ENCODE measurements at regions not wholly inside any gene's neighbourhood (a gene's known extent, or its start where the extent isn't known, plus 50 kb on each side); places are given as distances from the start of the nearest gene placed in this dataset.

- H3K9me3 Mint-ChIP-seq: no peaks in the 10 kb centered on the region
Observed at GRCh38 chr11:92770981-92771380, 198.5 kb upstream of the MTNR1B start.

GRCh38 chr11:92771701-92772100 lies 197.8 kb upstream of the MTNR1B start:
- Mint-ChIP-seq H3K27ac (no peak overlapping the region), H3K27me3 (peaks cover 20% of the 10 kb centered on the region), H3K4me1 (ENCODE audit: low read depth) (peaks cover under 1% of the 10 kb centered on the region), H3K9me3 (no peaks in the 10 kb centered on the region), H3K36me3 (ENCODE audit: low read depth) (no peaks in the 10 kb centered on the region), H3K4me3 (no peak overlapping the region)
- DNase-seq: no peak

More at GRCh38 chr11:92770981-92771380, 198.5 kb upstream of the MTNR1B start:
- peaks cover 7% of the 10 kb centered on the region for H3K4me1 Mint-ChIP-seq (ENCODE audit: low read depth)
- no peak overlapping the region for H3K4me3 Mint-ChIP-seq
- peaks cover 28% of the 10 kb centered on the region for H3K27me3 Mint-ChIP-seq
- no peak overlapping the region for H3K27ac Mint-ChIP-seq
- no peak for DNase-seq
- no peaks in the 10 kb centered on the region for H3K36me3 Mint-ChIP-seq (ENCODE audit: low read depth)

- Mint-ChIP-seq H3K4me3 (no peak overlapping the region), H3K36me3 (ENCODE audit: low read depth) (no peaks in the 10 kb centered on the region), H3K4me1 (ENCODE audit: low read depth) (no peaks in the 10 kb centered on the region), H3K27ac (no peak overlapping the region), H3K9me3 (no peaks in the 10 kb centered on the region), H3K27me3 (peaks cover 9% of the 10 kb centered on the region)
- no peak for DNase-seq
Observed at GRCh38 chr11:92775003-92775676, 194.3 kb upstream of the MTNR1B start.

GRCh38 chr11:92776676-92777075 lies 192.8 kb upstream of the MTNR1B start:
- DNase-seq: no peak
- Mint-ChIP-seq H3K36me3 (ENCODE audit: low read depth) (no peaks in the 10 kb centered on the region), H3K4me3 (no peak overlapping the region), H3K27me3 (no peaks in the 10 kb centered on the region), H3K9me3 (no peaks in the 10 kb centered on the region), H3K4me1 (ENCODE audit: low read depth) (no peaks in the 10 kb centered on the region), H3K27ac (no peak overlapping the region)

GRCh38 chr11:92779746-92780145 lies 189.7 kb upstream of the MTNR1B start:
- Mint-ChIP-seq H3K9me3 (no peaks in the 10 kb centered on the region), H3K4me1 (ENCODE audit: low read depth) (no peaks in the 10 kb centered on the region), H3K27ac (no peak overlapping the region), H3K4me3 (no peak overlapping the region), H3K27me3 (no peaks in the 10 kb centered on the region), H3K36me3 (ENCODE audit: low read depth) (no peaks in the 10 kb centered on the region)
- DNase-seq: no peak

- Mint-ChIP-seq H3K9me3 (no peaks in the 10 kb centered on the region), H3K27me3 (no peaks in the 10 kb centered on the region), H3K4me1 (ENCODE audit: low read depth) (no peaks in the 10 kb centered on the region), H3K36me3 (ENCODE audit: low read depth) (no peaks in the 10 kb centered on the region), H3K27ac (no peak overlapping the region), H3K4me3 (no peak overlapping the region)
- DNase-seq: no peak
Observed at GRCh38 chr11:92781151-92781550, 188.3 kb upstream of the MTNR1B start.

- no peaks in the 10 kb centered on the region for H3K27me3 Mint-ChIP-seq
- H3K4me3 Mint-ChIP-seq: no peak overlapping the region
- no peaks in the 10 kb centered on the region for H3K9me3 Mint-ChIP-seq
- no peak for DNase-seq
- no peak overlapping the region for H3K27ac Mint-ChIP-seq
- H3K36me3 Mint-ChIP-seq (ENCODE audit: low read depth): no peaks in the 10 kb centered on the region
- no peaks in the 10 kb centered on the region for H3K4me1 Mint-ChIP-seq (ENCODE audit: low read depth)
Observed at GRCh38 chr11:92782806-92783205, 186.6 kb upstream of the MTNR1B start.

GRCh38 chr11:92784331-92784730 lies 185.1 kb upstream of the MTNR1B start:
- Mint-ChIP-seq H3K27ac (no peak overlapping the region), H3K9me3 (no peaks in the 10 kb centered on the region), H3K4me1 (ENCODE audit: low read depth) (no peaks in the 10 kb centered on the region), H3K4me3 (no peak overlapping the region), H3K27me3 (no peaks in the 10 kb centered on the region), H3K36me3 (ENCODE audit: low read depth) (no peaks in the 10 kb centered on the region)
- no peak for DNase-seq

GRCh38 chr11:92787638-92788037 lies 181.8 kb upstream of the MTNR1B start:
- no peak overlapping the region for H3K4me3 Mint-ChIP-seq
- no peak overlapping the region for H3K27ac Mint-ChIP-seq
- H3K4me1 Mint-ChIP-seq (ENCODE audit: low read depth): no peaks in the 10 kb centered on the region
- no peaks in the 10 kb centered on the region for H3K27me3 Mint-ChIP-seq
- no peak for DNase-seq
- no peaks in the 10 kb centered on the region for H3K9me3 Mint-ChIP-seq
- H3K36me3 Mint-ChIP-seq (ENCODE audit: low read depth): no peaks in the 10 kb centered on the region

- H3K4me1 Mint-ChIP-seq (ENCODE audit: low read depth): no peaks in the 10 kb centered on the region
- no peak for DNase-seq
Observed at GRCh38 chr11:92789761-92790160, 179.7 kb upstream of the MTNR1B start.

GRCh38 chr11:92790366-92790765 lies 179.1 kb upstream of the MTNR1B start:
- H3K36me3 Mint-ChIP-seq (ENCODE audit: low read depth): no peaks in the 10 kb centered on the region
- no peak for DNase-seq
- H3K9me3 Mint-ChIP-seq: no peaks in the 10 kb centered on the region
- H3K4me3 Mint-ChIP-seq: no peak overlapping the region
- H3K4me1 Mint-ChIP-seq (ENCODE audit: low read depth): no peaks in the 10 kb centered on the region
- no peak overlapping the region for H3K27ac Mint-ChIP-seq
- no peaks in the 10 kb centered on the region for H3K27me3 Mint-ChIP-seq

More at GRCh38 chr11:92789761-92790160, 179.7 kb upstream of the MTNR1B start:
- Mint-ChIP-seq H3K9me3 (no peaks in the 10 kb centered on the region), H3K36me3 (ENCODE audit: low read depth) (no peaks in the 10 kb centered on the region), H3K27me3 (no peaks in the 10 kb centered on the region), H3K27ac (no peak overlapping the region), H3K4me3 (no peak overlapping the region)

GRCh38 chr11:92790926-92791616 lies 178.4 kb upstream of the MTNR1B start:
- no peak overlapping the region for H3K4me3 Mint-ChIP-seq
- H3K36me3 Mint-ChIP-seq (ENCODE audit: low read depth): no peaks in the 10 kb centered on the region
- no peak for DNase-seq
- H3K27me3 Mint-ChIP-seq: no peaks in the 10 kb centered on the region
- H3K27ac Mint-ChIP-seq: no peak overlapping the region
- no peaks in the 10 kb centered on the region for H3K9me3 Mint-ChIP-seq
- H3K4me1 Mint-ChIP-seq (ENCODE audit: low read depth): no peaks in the 10 kb centered on the region

GRCh38 chr11:92791886-92792285 lies 177.6 kb upstream of the MTNR1B start:
- Mint-ChIP-seq H3K4me3 (no peak overlapping the region), H3K27me3 (no peaks in the 10 kb centered on the region), H3K36me3 (ENCODE audit: low read depth) (no peaks in the 10 kb centered on the region), H3K9me3 (no peaks in the 10 kb centered on the region), H3K27ac (no peak overlapping the region), H3K4me1 (ENCODE audit: low read depth) (no peaks in the 10 kb centered on the region)
- DNase-seq: no peak

- no peaks in the 10 kb centered on the region for H3K4me1 Mint-ChIP-seq (ENCODE audit: low read depth)
- H3K27ac Mint-ChIP-seq: no peak overlapping the region
- no peaks in the 10 kb centered on the region for H3K9me3 Mint-ChIP-seq
- H3K27me3 Mint-ChIP-seq: no peaks in the 10 kb centered on the region
- no peaks in the 10 kb centered on the region for H3K36me3 Mint-ChIP-seq (ENCODE audit: low read depth)
- DNase-seq: no peak
- H3K4me3 Mint-ChIP-seq: no peak overlapping the region
Observed at GRCh38 chr11:92793189-92793588, 176.3 kb upstream of the MTNR1B start.

GRCh38 chr11:92794783-92795182 lies 174.7 kb upstream of the MTNR1B start:
- Mint-ChIP-seq H3K27ac (no peak overlapping the region), H3K9me3 (no peaks in the 10 kb centered on the region), H3K4me3 (no peak overlapping the region), H3K4me1 (ENCODE audit: low read depth) (no peaks in the 10 kb centered on the region), H3K36me3 (ENCODE audit: low read depth) (no peaks in the 10 kb centered on the region), H3K27me3 (no peaks in the 10 kb centered on the region)
- DNase-seq: no peak
